Stimulated activated naive CD8-positive, alpha-beta T cell treated with anti-CD3 and anti-CD28 coated beads, Interleukin-15, Interleukin-2, amounts not matched to agents 100 ng/mL and 50 ng/mL, for 24 hours (primary cell): ENCODE measurements at regions not wholly inside any gene's neighbourhood (a gene's known extent, or its start where the extent isn't known, plus 50 kb on each side); places are given as distances from the start of the nearest gene placed in this dataset.

ENCODE experiments used
- H3K27ac Mint-ChIP-seq: one replicate; pipeline ENCODE4 v1.8.0; 2021; ENCODE audit warnings: mild to moderate bottlenecking, mixed read lengths
- H3K27me3 Mint-ChIP-seq: one replicate; pipeline ENCODE4 v1.8.0; 2021; ENCODE audit warnings: mixed read lengths
- H3K36me3 Mint-ChIP-seq: one replicate; pipeline ENCODE4 v1.8.0; 2021; ENCODE audit warnings: low read depth, mixed read lengths
- H3K4me1 Mint-ChIP-seq: one replicate; pipeline ENCODE4 v1.8.0; 2021; ENCODE audit warnings: low read depth, mixed read lengths
- H3K4me3 Mint-ChIP-seq: one replicate; pipeline ENCODE4 v1.8.0; 2021; ENCODE audit warnings: mild to moderate bottlenecking, mixed read lengths
- H3K9me3 Mint-ChIP-seq: one replicate; pipeline ENCODE4 v1.8.0; 2021; ENCODE audit warnings: mixed read lengths

GRCh38 chr2:160836755-160837154 lies 323.5 kb upstream of the TANK start:
- Mint-ChIP-seq H3K9me3 (peaks cover 5% of the 10 kb centered on the region), H3K4me1 (no peaks in the 10 kb centered on the region), H3K36me3 (no peaks in the 10 kb centered on the region), H3K27me3 (peaks cover 4% of the 10 kb centered on the region), H3K27ac (no peak overlapping the region), H3K4me3 (no peak overlapping the region)

- H3K36me3 Mint-ChIP-seq, result no peaks in the 10 kb centered on the region
- H3K27me3 Mint-ChIP-seq, result peaks cover 4% of the 10 kb centered on the region
- no peak overlapping the region for H3K4me3 Mint-ChIP-seq
- no peaks in the 10 kb centered on the region for H3K4me1 Mint-ChIP-seq
- H3K27ac Mint-ChIP-seq, result no peak overlapping the region
- H3K9me3 Mint-ChIP-seq, result peaks cover 7% of the 10 kb centered on the region
Observed at GRCh38 chr2:160837416-160837815, 322.8 kb upstream of the TANK start.

GRCh38 chr2:160838147-160838546 lies 322.1 kb upstream of the TANK start:
- Mint-ChIP-seq H3K9me3 (peaks cover 11% of the 10 kb centered on the region), H3K4me1 (no peaks in the 10 kb centered on the region), H3K4me3 (no peak overlapping the region), H3K27me3 (peaks cover 4% of the 10 kb centered on the region), H3K27ac (no peak overlapping the region), H3K36me3 (no peaks in the 10 kb centered on the region)

- peaks cover 4% of the 10 kb centered on the region for H3K27me3 Mint-ChIP-seq
- H3K9me3 Mint-ChIP-seq, result peaks cover 17% of the 10 kb centered on the region
- no peak overlapping the region for H3K27ac Mint-ChIP-seq
- H3K36me3 Mint-ChIP-seq, result no peaks in the 10 kb centered on the region
- H3K4me1 Mint-ChIP-seq, result no peaks in the 10 kb centered on the region
- H3K4me3 Mint-ChIP-seq, result no peak overlapping the region
Observed at GRCh38 chr2:160838691-160839090, 321.5 kb upstream of the TANK start.

- Mint-ChIP-seq H3K4me3 (no peak overlapping the region), H3K27ac (no peak overlapping the region), H3K4me1 (no peaks in the 10 kb centered on the region), H3K36me3 (no peaks in the 10 kb centered on the region), H3K27me3 (peaks cover 4% of the 10 kb centered on the region), H3K9me3 (peaks cover 25% of the 10 kb centered on the region)
Observed at GRCh38 chr2:160842286-160842685, 317.9 kb upstream of the TANK start.

GRCh38 chr2:160859096-160859495 lies 301.1 kb upstream of the TANK start:
- H3K36me3 Mint-ChIP-seq, result no peaks in the 10 kb centered on the region
- H3K9me3 Mint-ChIP-seq, result no peaks in the 10 kb centered on the region
- no peak overlapping the region for H3K4me3 Mint-ChIP-seq
- no peaks in the 10 kb centered on the region for H3K4me1 Mint-ChIP-seq
- peaks cover 6% of the 10 kb centered on the region for H3K27me3 Mint-ChIP-seq
- no peak overlapping the region for H3K27ac Mint-ChIP-seq

- peaks cover 3% of the 10 kb centered on the region for H3K27me3 Mint-ChIP-seq
- H3K4me1 Mint-ChIP-seq, result no peaks in the 10 kb centered on the region
- no peak overlapping the region for H3K4me3 Mint-ChIP-seq
- no peaks in the 10 kb centered on the region for H3K9me3 Mint-ChIP-seq
- no peak overlapping the region for H3K27ac Mint-ChIP-seq
- H3K36me3 Mint-ChIP-seq, result no peaks in the 10 kb centered on the region
Observed at GRCh38 chr2:160862226-160862625, 298.0 kb upstream of the TANK start.

- no peaks in the 10 kb centered on the region for H3K4me1 Mint-ChIP-seq
- H3K4me3 Mint-ChIP-seq, result no peak overlapping the region
- no peaks in the 10 kb centered on the region for H3K27me3 Mint-ChIP-seq
- H3K27ac Mint-ChIP-seq, result no peak overlapping the region
- H3K9me3 Mint-ChIP-seq, result no peaks in the 10 kb centered on the region
- no peaks in the 10 kb centered on the region for H3K36me3 Mint-ChIP-seq
Observed at GRCh38 chr2:160868891-160869290, 291.3 kb upstream of the TANK start.

- Mint-ChIP-seq H3K9me3 (no peaks in the 10 kb centered on the region), H3K27ac (no peak overlapping the region), H3K36me3 (no peaks in the 10 kb centered on the region), H3K4me3 (no peak overlapping the region), H3K4me1 (no peaks in the 10 kb centered on the region), H3K27me3 (no peaks in the 10 kb centered on the region)
Observed at GRCh38 chr2:160869411-160869810, 290.8 kb upstream of the TANK start.

- H3K4me3 Mint-ChIP-seq, result no peak overlapping the region
- H3K27me3 Mint-ChIP-seq, result no peaks in the 10 kb centered on the region
- no peaks in the 10 kb centered on the region for H3K9me3 Mint-ChIP-seq
- H3K27ac Mint-ChIP-seq, result no peak overlapping the region
- H3K36me3 Mint-ChIP-seq, result no peaks in the 10 kb centered on the region
- H3K4me1 Mint-ChIP-seq, result no peaks in the 10 kb centered on the region
Observed at GRCh38 chr2:160870729-160871465, 289.3 kb upstream of the TANK start.

- H3K9me3 Mint-ChIP-seq, result no peaks in the 10 kb centered on the region
- H3K27me3 Mint-ChIP-seq, result no peaks in the 10 kb centered on the region
- no peak overlapping the region for H3K4me3 Mint-ChIP-seq
- H3K36me3 Mint-ChIP-seq, result no peaks in the 10 kb centered on the region
- no peak overlapping the region for H3K27ac Mint-ChIP-seq
- no peaks in the 10 kb centered on the region for H3K4me1 Mint-ChIP-seq
Observed at GRCh38 chr2:160871953-160872352, 288.3 kb upstream of the TANK start.

- no peak overlapping the region for H3K27ac Mint-ChIP-seq
- no peaks in the 10 kb centered on the region for H3K36me3 Mint-ChIP-seq
- H3K27me3 Mint-ChIP-seq, result no peaks in the 10 kb centered on the region
- H3K4me1 Mint-ChIP-seq, result no peaks in the 10 kb centered on the region
- no peaks in the 10 kb centered on the region for H3K9me3 Mint-ChIP-seq
- no peak overlapping the region for H3K4me3 Mint-ChIP-seq
Observed at GRCh38 chr2:160876029-160876428, 284.2 kb upstream of the TANK start.

GRCh38 chr2:160876765-160877164 lies 283.5 kb upstream of the TANK start:
- H3K4me1 Mint-ChIP-seq, result no peaks in the 10 kb centered on the region

GRCh38 chr2:160878618-160879017 lies 281.6 kb upstream of the TANK start:
- H3K27ac Mint-ChIP-seq, result no peak overlapping the region
- no peaks in the 10 kb centered on the region for H3K27me3 Mint-ChIP-seq
- H3K4me3 Mint-ChIP-seq, result no peak overlapping the region
- no peaks in the 10 kb centered on the region for H3K9me3 Mint-ChIP-seq
- H3K4me1 Mint-ChIP-seq, result no peaks in the 10 kb centered on the region
- H3K36me3 Mint-ChIP-seq, result no peaks in the 10 kb centered on the region

More at GRCh38 chr2:160876765-160877164, 283.5 kb upstream of the TANK start:
- Mint-ChIP-seq H3K36me3 (no peaks in the 10 kb centered on the region), H3K27ac (no peak overlapping the region), H3K9me3 (no peaks in the 10 kb centered on the region), H3K27me3 (no peaks in the 10 kb centered on the region), H3K4me3 (no peak overlapping the region)

GRCh38 chr2:160882906-160883305 lies 277.3 kb upstream of the TANK start:
- Mint-ChIP-seq H3K9me3 (no peaks in the 10 kb centered on the region), H3K4me3 (no peak overlapping the region)

GRCh38 chr2:160884056-160884455 lies 276.2 kb upstream of the TANK start:
- Mint-ChIP-seq H3K36me3 (no peaks in the 10 kb centered on the region), H3K9me3 (no peaks in the 10 kb centered on the region), H3K27ac (no peak overlapping the region), H3K4me3 (no peak overlapping the region), H3K4me1 (no peaks in the 10 kb centered on the region), H3K27me3 (no peaks in the 10 kb centered on the region)

More at GRCh38 chr2:160882906-160883305, 277.3 kb upstream of the TANK start:
- no peaks in the 10 kb centered on the region for H3K27me3 Mint-ChIP-seq
- no peak overlapping the region for H3K27ac Mint-ChIP-seq
- no peaks in the 10 kb centered on the region for H3K4me1 Mint-ChIP-seq
- no peaks in the 10 kb centered on the region for H3K36me3 Mint-ChIP-seq
